H1 (cell line): ENCODE measurements at regions not wholly inside any gene's neighbourhood (a gene's known extent, or its start where the extent isn't known, plus 50 kb on each side); places are given as distances from the start of the nearest gene placed in this dataset.

Experiments
- CTCF ChIA-PET: fragments of 300-600 bp; sonication (Branson Sonifier 250); formaldehyde crosslinking; loops from one replicate; lab custom pipeline; 2021; ENCODE audit not compliant: partially characterized antibody; lab: Charles Lee
- POLR2A ChIA-PET: fragments of 300-600 bp; sonication (Branson Sonifier 250); formaldehyde crosslinking; loops from one replicate; lab custom pipeline; 2021; ENCODE audit warnings: inconsistent platforms; ENCODE audit not compliant: partially characterized antibody; lab: Charles Lee
- DNase-seq, 2 experiments: peaks; one replicate each; pipeline versions ENCODE4 v3.0.0 to v3.0.0-alpha.2; 2010 to 2022; ENCODE audit warnings: low spot score in 2 of 2, low read depth in 1 of 2, mixed read lengths in 1 of 2
- FAIRE-seq: peaks from 2 replicates; lab custom pipeline; 2011; peaks lifted over from hg19 to GRCh38; lab: Jason Lieb, UNC
- H2AFZ ChIP-seq: 2 replicates; pipeline ENCODE4 v1.8.1; 2012; ENCODE audit warnings: low read length, inconsistent platforms
- H2AK5ac ChIP-seq: 2 replicates; pipeline ENCODE4 v1.6.1; 2013; ENCODE audit warnings: low read depth, low read length
- H2BK120ac ChIP-seq: replicated peaks from 2 replicates; pipeline ENCODE3; 2013; ENCODE audit warnings: low read depth, low read length, inconsistent platforms
- H2BK12ac ChIP-seq: 2 replicates; pipeline ENCODE4 v1.6.1; 2013; ENCODE audit warnings: low read depth, low read length
- H2BK15ac ChIP-seq: 2 replicates; pipeline ENCODE4 v1.6.1; 2013; ENCODE audit warnings: low read length
- H2BK20ac ChIP-seq: 2 replicates; pipeline ENCODE4 v1.6.1; 2013; ENCODE audit warnings: low read length
- H2BK5ac ChIP-seq: 2 replicates; pipeline ENCODE4 v1.6.1; 2013; ENCODE audit warnings: low read depth, low read length
- H3K14ac ChIP-seq: 2 replicates; pipeline ENCODE4 v1.6.1; 2013; ENCODE audit warnings: inconsistent platforms; ENCODE audit not compliant: insufficient read length
- H3K18ac ChIP-seq: 2 replicates; pipeline ENCODE4 v1.6.1; 2013; ENCODE audit warnings: low read length; ENCODE audit errors: extremely low read depth
- H3K23ac ChIP-seq: 2 replicates; pipeline ENCODE4 v1.6.1; 2013; ENCODE audit warnings: inconsistent platforms; ENCODE audit not compliant: insufficient read length
- H3K23me2 ChIP-seq: 2 replicates; pipeline ENCODE4 v1.6.1; 2013; ENCODE audit warnings: low read depth, low read length
- H3K27ac ChIP-seq: 2 replicates; pipeline ENCODE4 v1.6.1; 2011; ENCODE audit warnings: low read depth, low read length, inconsistent platforms
- H3K27me3 ChIP-seq, 4 experiments: replicated peaks in 1 of 4; 1 replicate in 1 of 4; 2 replicates in 3 of 4; pipeline versions ENCODE4 v1.6.1 to v1.8.1; 2011 to 2013; ENCODE audit warnings: low read length in 3 of 4, mild to moderate bottlenecking in 3 of 4, inconsistent platforms in 2 of 4, mixed read lengths in 2 of 4, moderate library complexity in 1 of 4; ENCODE audit not compliant: control insufficient read depth in 3 of 4, insufficient read depth in 3 of 4; ENCODE audit errors: extremely low read depth in 1 of 4
- H3K36me3 ChIP-seq, 4 experiments: 2 replicates each; pipeline versions ENCODE4 v1.6.1 to v1.8.1; 2011 to 2013; ENCODE audit warnings: mild to moderate bottlenecking in 4 of 4, low read length in 3 of 4, moderate library complexity in 2 of 4, control low read depth in 1 of 4, inconsistent platforms in 1 of 4; ENCODE audit not compliant: insufficient read depth in 4 of 4, control insufficient read depth in 2 of 4
- H3K4ac ChIP-seq: replicated peaks from 2 replicates; pipeline ENCODE3; 2013; ENCODE audit warnings: low read length, low read depth, mixed read lengths, inconsistent platforms; ENCODE audit not compliant: insufficient read length
- H3K4me1 ChIP-seq, 4 experiments: replicated peaks in 1 of 4; 1 replicate in 1 of 4; 2 replicates in 3 of 4; pipeline versions ENCODE4 v1.6.1 to v1.8.1; 2011 to 2013; ENCODE audit warnings: low read length in 3 of 4, inconsistent platforms in 2 of 4, mixed read lengths in 1 of 4; ENCODE audit not compliant: insufficient read depth in 4 of 4, control insufficient read depth in 3 of 4
- H3K4me2 ChIP-seq, 2 experiments: 2 replicates each; pipeline versions ENCODE4 v1.6.1 to v1.8.1; 2011 to 2013; ENCODE audit warnings: low read depth in 2 of 2, low read length in 2 of 2, control low read depth in 1 of 2, inconsistent platforms in 1 of 2, mild to moderate bottlenecking in 1 of 2; ENCODE audit not compliant: insufficient read depth in 1 of 2
- H3K4me3 ChIP-seq, 4 experiments: fragments of 200-600, 300-600 bp in 1 of 4; sonication (generic), shearing (Covaris generic), sonication (Bioruptor Twin) in 1 of 4; 2 replicates each; pipeline versions ENCODE4 v1.5.1 to v1.8.1; 2011 to 2016; ENCODE audit warnings: low read length in 4 of 4, low read depth in 3 of 4, control low read depth in 2 of 4, inconsistent platforms in 2 of 4, mild to moderate bottlenecking in 2 of 4, mixed read lengths in 1 of 4, moderate library complexity in 1 of 4; ENCODE audit not compliant: insufficient read depth in 2 of 4; ENCODE audit errors: extremely low read depth in 1 of 4
- H3K56ac ChIP-seq: replicated peaks from 2 replicates; pipeline ENCODE3; 2013; ENCODE audit warnings: low read depth, mild to moderate bottlenecking, mixed read lengths, low read length, inconsistent platforms; ENCODE audit not compliant: insufficient read length
- H3K79me1 ChIP-seq: 2 replicates; pipeline ENCODE4 v1.6.1; 2013; ENCODE audit warnings: low read depth, low read length, control low read depth
- H3K79me2 ChIP-seq, 2 experiments: 2 replicates each; pipeline versions ENCODE4 v1.6.1 to v1.8.1; 2012 to 2013; ENCODE audit warnings: low read length in 2 of 2, mild to moderate bottlenecking in 2 of 2, inconsistent platforms in 1 of 2; ENCODE audit not compliant: insufficient read depth in 2 of 2, control insufficient read depth in 1 of 2
- H3K9ac ChIP-seq, 4 experiments: replicated peaks in 1 of 4; 1 replicate in 1 of 4; 2 replicates in 3 of 4; pipeline versions ENCODE4 v1.6.1 to v1.8.1; 2011 to 2013; ENCODE audit warnings: low read depth in 3 of 4, low read length in 3 of 4, control low read depth in 2 of 4, mild to moderate bottlenecking in 2 of 4, moderate library complexity in 2 of 4, inconsistent platforms in 1 of 4; ENCODE audit errors: extremely low read depth in 1 of 4
- H3K9me3 ChIP-seq, 2 experiments: 2 replicates each; pipeline versions ENCODE4 v1.6.1 to v1.8.1; 2012 to 2013; ENCODE audit warnings: mild to moderate bottlenecking in 2 of 2, moderate library complexity in 2 of 2, control low read depth in 1 of 2, inconsistent platforms in 1 of 2, low read depth in 1 of 2, low read length in 1 of 2, mixed read lengths in 1 of 2; ENCODE audit not compliant: insufficient read depth in 2 of 2
- H4K20me1 ChIP-seq, 2 experiments: replicated peaks in 1 of 2; 2 replicates each; pipeline versions ENCODE3 to v1.8.1; 2011 to 2013; ENCODE audit warnings: inconsistent platforms in 2 of 2, low read length in 2 of 2, mild to moderate bottlenecking in 1 of 2; ENCODE audit not compliant: insufficient read depth in 2 of 2, control insufficient read depth in 1 of 2
- H4K5ac ChIP-seq: 2 replicates; pipeline ENCODE4 v1.6.1; 2013; ENCODE audit warnings: low read length, low read depth, mixed read lengths, inconsistent platforms; ENCODE audit not compliant: insufficient read length
- H4K8ac ChIP-seq: 2 replicates; pipeline ENCODE4 v1.8.0; 2013; ENCODE audit warnings: mild to moderate bottlenecking, moderate library complexity, low read length, inconsistent platforms; ENCODE audit not compliant: insufficient read depth; ENCODE audit errors: extremely low read depth
- H4K91ac ChIP-seq: replicated peaks from 2 replicates; pipeline ENCODE3; 2013; ENCODE audit warnings: low read length, mixed read lengths, inconsistent platforms; ENCODE audit not compliant: insufficient read length
- ASH2L ChIP-seq: fragments of 200-600, 300-600 bp; sonication (generic); IDR thresholded peaks from one replicate; pipeline ENCODE4 v1.7.1; 2017; ENCODE audit warnings: low read length
- CBX8 ChIP-seq: fragments of 300-800, 300-1000 bp; sonication (generic); IDR thresholded peaks from 2 replicates; pipeline ENCODE4 v1.7.1; 2016; ENCODE audit warnings: low read depth, low read length, borderline replicate concordance
- CHD2 ChIP-seq: IDR thresholded peaks from 2 replicates; pipeline ENCODE4 v1.6.1; 2012; ENCODE audit warnings: low read length, improper control_type of control experiment
- CTBP2 ChIP-seq: IDR thresholded peaks from 2 replicates; pipeline ENCODE4 v1.7.0; 2011; ENCODE audit warnings: borderline replicate concordance, mild to moderate bottlenecking, moderate library complexity, mixed read lengths, low read length; ENCODE audit not compliant: insufficient read depth, insufficient read length
- EGR1 ChIP-seq: IDR thresholded peaks from 2 replicates; pipeline ENCODE4 v1.6.1; 2011; ENCODE audit warnings: low read depth, low read length, borderline replicate concordance
- EP300 ChIP-seq, 2 experiments: IDR thresholded peaks; 1 replicate in 1 of 2; 2 replicates in 1 of 2; pipeline ENCODE4 v1.6.1; 2011 to 2012; ENCODE audit warnings: low read depth in 2 of 2, low read length in 2 of 2, mild to moderate bottlenecking in 2 of 2, borderline replicate concordance in 1 of 2, inconsistent platforms in 1 of 2, moderate library complexity in 1 of 2
- GABPA ChIP-seq: IDR thresholded peaks from 2 replicates; pipeline ENCODE4 v1.6.1; 2011; ENCODE audit warnings: mild to moderate bottlenecking, low read length, moderate library complexity, borderline replicate concordance; ENCODE audit not compliant: insufficient read depth
- JUN ChIP-seq: IDR thresholded peaks from 2 replicates; pipeline ENCODE4 v1.6.1; 2011; ENCODE audit warnings: low read depth, mild to moderate bottlenecking, improper control_type of control experiment, low read length
- KDM1A ChIP-seq: fragments of 200-600, 300-600 bp; sonication (generic); IDR thresholded peaks from 2 replicates; pipeline ENCODE4 v1.7.1; 2016; ENCODE audit warnings: mild to moderate bottlenecking, low read length, borderline replicate concordance
- RXRA ChIP-seq: IDR thresholded peaks from 2 replicates; pipeline ENCODE4 v1.6.1; 2011; ENCODE audit warnings: low read depth, mild to moderate bottlenecking, low read length, moderate library complexity; ENCODE audit not compliant: insufficient read depth
- SIX5 ChIP-seq: IDR thresholded peaks from 2 replicates; pipeline ENCODE4 v1.6.1; 2011; ENCODE audit warnings: mild to moderate bottlenecking, low read depth, low read length
- SP2 ChIP-seq: IDR thresholded peaks from 2 replicates; pipeline ENCODE4 v1.6.1; 2012; ENCODE audit warnings: mild to moderate bottlenecking, low read length, inconsistent platforms
- SUZ12 ChIP-seq: fragments of 200-600 bp; sonication (generic); IDR thresholded peaks from 2 replicates; pipeline ENCODE4 v1.6.1; 2012; ENCODE audit warnings: mild to moderate bottlenecking, inconsistent platforms, low read length, moderate library complexity, mixed read lengths
- TCF12 ChIP-seq: IDR thresholded peaks from 2 replicates; pipeline ENCODE4 v1.6.1; 2011; ENCODE audit warnings: low read depth, mild to moderate bottlenecking, low read length
- USF2 ChIP-seq: IDR thresholded peaks from 2 replicates; pipeline ENCODE4 v1.6.1; 2011; ENCODE audit warnings: low read length, improper control_type of control experiment
- WGBS, 2 experiments: shearing (Covaris generic) in 1 of 2; methylation state at CpG; one replicate each; pipeline versions ENCODE4 v1.1.6 to v1.1.7; 2013 to 2015; ENCODE audit warnings: low lambda C conversion rate in 2 of 2, mixed read lengths in 2 of 2, inconsistent platforms in 1 of 2, low coverage in 1 of 2, missing lambda C conversion rate in 1 of 2; ENCODE audit not compliant: insufficient replicate concordance in 2 of 2, insufficient coverage in 1 of 2, insufficient read length in 1 of 2; ENCODE audit errors: extremely low coverage in 1 of 2, missing lambda C conversion rate in 1 of 2; 5-methylcytosine and 5-hydroxymethylcytosine counted together

- Histone ChIP-seq H3K4me2 (no peak overlapping the region), H3K18ac (no peak overlapping the region), H2BK12ac (no peak overlapping the region), H3K56ac (no peak overlapping the region), H3K36me3 (no peaks in the 10 kb centered on the region), H3K4me3 (no peak overlapping the region), H3K27me3 (no peaks in the 10 kb centered on the region), H2AK5ac (no peak overlapping the region), H2AFZ (no peak overlapping the region), H4K20me1 (no peaks in the 10 kb centered on the region), H3K9ac (no peak overlapping the region), H3K79me1 (no peaks in the 10 kb centered on the region), H4K91ac (no peak overlapping the region), H3K4ac (no peak overlapping the region), H4K5ac (no peak overlapping the region), H3K23me2 (no peaks in the 10 kb centered on the region), H2BK20ac (no peak overlapping the region), H2BK5ac (no peak overlapping the region), H3K23ac (no peak overlapping the region), H3K4me1 (no peaks in the 10 kb centered on the region), H2BK15ac (no peak overlapping the region), H3K79me2 (no peaks in the 10 kb centered on the region), H3K27ac (no peak overlapping the region), H2BK120ac (no peak overlapping the region), H3K14ac (no peak overlapping the region), H3K9me3 (no peaks in the 10 kb centered on the region; a peak in 1 of 4 replicates), H4K8ac (no peak overlapping the region)
- WGBS, 2 experiments, result 79% methylated on average over 3 of the region's 3 CpGs; no CpG with 5 or more reads in 1 of the 2 experiments
- no peak for DNase-seq
- TF ChIP-seq SP2 (no peak), TCF12 (no peak), JUN (no peak), EGR1 (no peak), EP300 (IDR thresholded peaks at IDR 0.05; ENCODE audit: borderline replicate concordance in 1 of 2, low read depth in 2 of 2, low read length in 2 of 2) (no peak), CHD2 (no peak), SUZ12 (no peak), ASH2L (no peak), SIX5 (no peak), USF2 (no peak), CTBP2 (no peak), KDM1A (no peak), CBX8 (no peak), GABPA (no peak), RXRA (no peak)
- no peak for FAIRE-seq
- CTCF ChIA-PET, result no interaction called here
- POLR2A ChIA-PET, result no interaction called here
Observed at GRCh38 chr6:48212501-48212900, 101.5 kb upstream of the PTCHD4 start.
